GM12878 (cell line): ENCODE measurements at regions not wholly inside any gene's neighbourhood (a gene's known extent, or its start where the extent isn't known, plus 50 kb on each side); places are given as distances from the start of the nearest gene placed in this dataset.

ENCODE experiments used
- DPF2 ChIP-seq: fragments of 450-650 bp; IDR thresholded peaks from 2 replicates; pipeline ENCODE4 v1.6.1; 2017; ENCODE audit warnings: mild to moderate bottlenecking
- EP300 ChIP-seq, 2 experiments: fragments of 150-350 bp in 1 of 2; IDR thresholded peaks; 2 replicates each; pipeline ENCODE4 v1.6.1; 2011 to 2012; ENCODE audit warnings: low read depth in 2 of 2, low read length in 2 of 2, borderline replicate concordance in 1 of 2, improper control_type of control experiment in 1 of 2, inconsistent platforms in 1 of 2; ENCODE audit not compliant: control insufficient read depth in 1 of 2
- FOS ChIP-seq: IDR thresholded peaks from 3 replicates; pipeline ENCODE4 v1.6.1; 2011; ENCODE audit warnings: borderline replicate concordance; ENCODE audit not compliant: insufficient read length; ENCODE audit errors: extremely low read depth
- HDAC2 ChIP-seq: fragments of 200-600 bp; sonication (generic); IDR thresholded peaks from 2 replicates; pipeline ENCODE4 v1.6.1; 2017
- JUNB ChIP-seq: IDR thresholded peaks from 2 replicates; pipeline ENCODE4 v1.6.1; 2016; ENCODE audit warnings: antibody characterized with exemption, mild to moderate bottlenecking
- KLF5 ChIP-seq: fragments of 450-650 bp; IDR thresholded peaks from 2 replicates; pipeline ENCODE4 v1.6.1; 2014; ENCODE audit warnings: mild to moderate bottlenecking; ENCODE audit not compliant: partially characterized antibody
- MTA2 ChIP-seq: fragments of 450-650 bp; IDR thresholded peaks from 2 replicates; pipeline ENCODE4 v1.6.1; 2016; ENCODE audit warnings: low read depth, mild to moderate bottlenecking, moderate library complexity
- POLR2A ChIP-seq: IDR thresholded peaks from 2 replicates; pipeline ENCODE4 v1.6.1; 2011; ENCODE audit warnings: low read depth, mild to moderate bottlenecking, low read length
- RAD21 ChIP-seq: IDR thresholded peaks from 2 replicates; pipeline ENCODE4 v1.6.1; 2011; ENCODE audit warnings: mild to moderate bottlenecking, low read depth, low read length, moderate library complexity; ENCODE audit not compliant: insufficient read depth
- SREBF2 ChIP-seq: IDR thresholded peaks from 2 replicates; pipeline ENCODE4 v1.6.1; 2012; ENCODE audit warnings: mild to moderate bottlenecking, low read length
- ZNF24 ChIP-seq: fragments of 450-650 bp; IDR thresholded peaks from 2 replicates; pipeline ENCODE4 v1.6.1; 2017; ENCODE audit warnings: antibody characterized with exemption, mild to moderate bottlenecking
- TF ChIP-seq, protein P1 (sequence below), 3 experiments: IDR thresholded peaks in 2 of 3; conservative IDR thresholded peaks in 1 of 3; 2 replicates each; pipeline ENCODE4 v1.5.1; 2011; ENCODE audit warnings: low read depth in 3 of 3, low read length in 3 of 3, mild to moderate bottlenecking in 3 of 3, control low read depth in 2 of 3, moderate library complexity in 2 of 3, inconsistent platforms in 1 of 3, mixed read lengths in 1 of 3; ENCODE audit not compliant: control insufficient read depth in 2 of 3, insufficient read depth in 1 of 3; ENCODE audit errors: extremely low read depth in 1 of 3
- TF ChIP-seq, protein P2 (sequence below): fragments of 450-650 bp; IDR thresholded peaks from 2 replicates; pipeline ENCODE4 v1.6.1; 2017; ENCODE audit warnings: mild to moderate bottlenecking, low read depth, inconsistent platforms; ENCODE audit not compliant: poor library complexity, severe bottlenecking

DNA sequence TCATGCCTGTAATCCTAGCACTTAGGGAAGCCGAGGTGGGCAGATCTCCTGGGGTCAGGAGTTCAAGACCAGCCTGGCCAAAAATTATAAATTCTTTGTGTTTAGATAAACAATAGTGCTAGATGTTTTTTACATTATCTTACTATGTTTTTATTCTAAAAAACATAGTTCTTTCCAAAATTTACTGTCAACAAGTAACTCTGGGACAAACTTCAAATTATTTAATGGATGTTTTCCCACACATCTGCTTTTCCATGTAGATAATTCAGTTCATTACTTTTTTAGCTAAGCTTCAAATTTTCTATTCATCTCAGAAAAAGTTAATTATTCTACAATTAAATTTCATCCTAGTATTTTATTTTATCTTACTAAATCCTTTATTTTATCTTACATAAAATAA, 596.2 kb upstream of the LRRC4C start:
- TF ChIP-seq SREBF2 (no peak), JUNB (no peak), POLR2A (no peak), HDAC2 (no peak), EP300 (IDR thresholded peaks at IDR 0.05; ENCODE audit: borderline replicate concordance in 1 of 2, control insufficient read depth in 1 of 2, low read depth in 2 of 2, low read length in 2 of 2) (no peak), ZNF24 (no peak), DPF2 (no peak), FOS (no peak), KLF5 (no peak), RAD21 (no peak), MTA2 (no peak)
- TF ChIP-seq, protein P1, sequence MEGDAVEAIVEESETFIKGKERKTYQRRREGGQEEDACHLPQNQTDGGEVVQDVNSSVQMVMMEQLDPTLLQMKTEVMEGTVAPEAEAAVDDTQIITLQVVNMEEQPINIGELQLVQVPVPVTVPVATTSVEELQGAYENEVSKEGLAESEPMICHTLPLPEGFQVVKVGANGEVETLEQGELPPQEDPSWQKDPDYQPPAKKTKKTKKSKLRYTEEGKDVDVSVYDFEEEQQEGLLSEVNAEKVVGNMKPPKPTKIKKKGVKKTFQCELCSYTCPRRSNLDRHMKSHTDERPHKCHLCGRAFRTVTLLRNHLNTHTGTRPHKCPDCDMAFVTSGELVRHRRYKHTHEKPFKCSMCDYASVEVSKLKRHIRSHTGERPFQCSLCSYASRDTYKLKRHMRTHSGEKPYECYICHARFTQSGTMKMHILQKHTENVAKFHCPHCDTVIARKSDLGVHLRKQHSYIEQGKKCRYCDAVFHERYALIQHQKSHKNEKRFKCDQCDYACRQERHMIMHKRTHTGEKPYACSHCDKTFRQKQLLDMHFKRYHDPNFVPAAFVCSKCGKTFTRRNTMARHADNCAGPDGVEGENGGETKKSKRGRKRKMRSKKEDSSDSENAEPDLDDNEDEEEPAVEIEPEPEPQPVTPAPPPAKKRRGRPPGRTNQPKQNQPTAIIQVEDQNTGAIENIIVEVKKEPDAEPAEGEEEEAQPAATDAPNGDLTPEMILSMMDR (IDR thresholded peaks at IDR 0.05 in 2 of 3, conservative IDR thresholded peaks at IDR 0.05 in 1 of 3; ENCODE audit: control insufficient read depth in 2 of 3, extremely low read depth in 1 of 3, insufficient read depth in 1 of 3, low read depth in 3 of 3, low read length in 3 of 3), result no peak
- TF ChIP-seq, protein P2, sequence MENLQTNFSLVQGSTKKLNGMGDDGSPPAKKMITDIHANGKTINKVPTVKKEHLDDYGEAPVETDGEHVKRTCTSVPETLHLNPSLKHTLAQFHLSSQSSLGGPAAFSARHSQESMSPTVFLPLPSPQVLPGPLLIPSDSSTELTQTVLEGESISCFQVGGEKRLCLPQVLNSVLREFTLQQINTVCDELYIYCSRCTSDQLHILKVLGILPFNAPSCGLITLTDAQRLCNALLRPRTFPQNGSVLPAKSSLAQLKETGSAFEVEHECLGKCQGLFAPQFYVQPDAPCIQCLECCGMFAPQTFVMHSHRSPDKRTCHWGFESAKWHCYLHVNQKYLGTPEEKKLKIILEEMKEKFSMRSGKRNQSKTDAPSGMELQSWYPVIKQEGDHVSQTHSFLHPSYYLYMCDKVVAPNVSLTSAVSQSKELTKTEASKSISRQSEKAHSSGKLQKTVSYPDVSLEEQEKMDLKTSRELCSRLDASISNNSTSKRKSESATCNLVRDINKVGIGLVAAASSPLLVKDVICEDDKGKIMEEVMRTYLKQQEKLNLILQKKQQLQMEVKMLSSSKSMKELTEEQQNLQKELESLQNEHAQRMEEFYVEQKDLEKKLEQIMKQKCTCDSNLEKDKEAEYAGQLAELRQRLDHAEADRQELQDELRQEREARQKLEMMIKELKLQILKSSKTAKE, result no peak
